Neural crest cell (in vitro differentiated cells): ENCODE measurements at regions not wholly inside any gene's neighbourhood (a gene's known extent, or its start where the extent isn't known, plus 50 kb on each side); places are given as distances from the start of the nearest gene placed in this dataset.

ENCODE experiments used
- DNase-seq: peaks from one replicate; pipeline ENCODE4 v3.0.0; 2021; ENCODE audit warnings: low read depth, mixed read lengths, low spot score
- H3K27ac Mint-ChIP-seq: one replicate; pipeline ENCODE4 v1.8.0; 2021; ENCODE audit warnings: mild to moderate bottlenecking, mixed read lengths; ENCODE audit not compliant: unreplicated experiment
- H3K27me3 Mint-ChIP-seq: 2 replicates; pipeline ENCODE4 v1.8.0; 2021; ENCODE audit warnings: low read depth, mild to moderate bottlenecking, mixed read lengths
- H3K36me3 Mint-ChIP-seq: 2 replicates; pipeline ENCODE4 v1.8.0; 2021; ENCODE audit warnings: low read depth, mild to moderate bottlenecking, mixed read lengths
- H3K4me1 Mint-ChIP-seq: 2 replicates; pipeline ENCODE4 v1.8.0; 2021; ENCODE audit warnings: mixed read lengths
- H3K4me3 Mint-ChIP-seq: one replicate; pipeline ENCODE4 v1.8.0; 2021; ENCODE audit warnings: mild to moderate bottlenecking, mixed read lengths
- H3K9me3 Mint-ChIP-seq: 2 replicates; pipeline ENCODE4 v1.8.0; 2021; ENCODE audit warnings: mixed read lengths
- CTCF ChIP-seq: fragments of 200-600 bp; sonication (generic); conservative IDR thresholded peaks from 2 replicates; pipeline ENCODE4 v1.5.0; 2021; ENCODE audit warnings: antibody characterized with exemption, mild to moderate bottlenecking

DNA sequence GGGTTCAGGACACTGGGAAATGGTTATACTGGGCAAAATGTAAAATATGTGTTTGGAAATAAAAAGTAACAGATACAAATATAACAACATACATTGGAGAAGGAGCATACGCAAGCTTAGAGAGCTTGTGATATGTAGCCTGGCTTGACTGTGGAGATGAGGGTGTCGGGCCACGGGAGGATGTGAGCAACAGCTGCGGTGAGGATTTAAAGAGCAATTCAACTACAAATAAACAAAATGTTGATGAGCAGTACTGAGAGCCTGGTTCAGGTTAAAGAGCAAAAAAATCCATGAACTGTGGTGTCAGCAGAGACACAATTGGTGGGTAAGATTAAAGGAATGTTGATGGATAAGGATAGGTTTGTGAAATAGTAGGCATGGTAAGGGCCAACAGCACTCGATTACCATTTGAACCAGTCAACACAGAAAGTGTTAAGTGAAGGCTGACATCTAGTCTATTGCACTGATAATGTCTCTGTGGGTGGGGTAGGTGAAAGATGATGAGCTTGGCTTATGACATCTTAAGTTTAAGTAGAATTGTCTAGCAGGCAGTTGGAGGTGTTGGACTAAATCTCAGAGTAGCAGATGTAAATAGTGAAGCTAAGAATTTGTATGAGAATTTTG lies 723.2 kb downstream of the EPM2A start:
- no peak for TF ChIP-seq CTCF
- no peaks in the 10 kb centered on the region for H3K27me3 Mint-ChIP-seq
- DNase-seq, result no peak
- H3K4me1 Mint-ChIP-seq, result peaks cover 3% of the 10 kb centered on the region
- no peak overlapping the region for H3K27ac Mint-ChIP-seq
- peaks cover 3% of the 10 kb centered on the region for H3K9me3 Mint-ChIP-seq
- H3K36me3 Mint-ChIP-seq, result no peaks in the 10 kb centered on the region
- H3K4me3 Mint-ChIP-seq, result no peak overlapping the region

DNA sequence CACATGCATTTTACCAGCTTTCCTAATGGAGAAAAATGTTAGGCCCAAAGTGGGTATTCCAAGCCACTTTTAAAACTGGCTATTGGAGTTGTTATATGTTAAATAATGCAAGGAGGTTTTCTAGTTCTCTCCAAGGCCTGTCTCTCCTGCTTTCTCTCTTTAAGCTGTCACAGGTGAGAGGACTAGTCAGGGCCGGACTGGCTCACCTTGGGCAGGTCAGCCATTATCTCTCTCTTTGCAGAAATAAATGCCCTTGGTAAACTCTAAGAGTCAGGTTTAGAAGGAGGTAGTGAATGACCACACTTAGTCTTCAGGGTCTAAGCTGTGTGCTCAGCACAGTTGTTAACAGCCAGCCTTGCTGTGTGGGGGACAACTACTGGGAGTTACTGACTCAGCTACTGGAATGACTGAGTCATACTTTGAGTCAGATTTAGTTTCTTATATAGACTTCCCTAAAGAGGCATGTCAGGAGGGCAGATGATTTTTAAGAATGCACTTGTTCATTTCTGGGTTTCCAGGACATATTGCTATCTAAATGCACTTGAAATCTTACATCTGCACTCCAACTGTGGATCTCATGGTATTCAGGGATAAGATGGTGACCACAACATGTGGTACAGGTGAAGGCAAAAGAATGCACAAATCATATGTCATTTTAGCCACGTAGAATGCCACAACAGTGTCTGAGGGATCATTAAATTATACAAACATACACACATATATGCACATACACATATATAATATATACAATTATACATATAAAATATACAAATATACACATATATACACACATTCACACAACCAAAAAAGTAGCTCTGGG lies 719.4 kb downstream of the EPM2A start:
- no peak for DNase-seq
- no peak for TF ChIP-seq CTCF
- Mint-ChIP-seq H3K27me3 (no peaks in the 10 kb centered on the region), H3K36me3 (no peaks in the 10 kb centered on the region), H3K4me1 (peaks cover 3% of the 10 kb centered on the region), H3K9me3 (peaks cover 3% of the 10 kb centered on the region), H3K27ac (no peak overlapping the region), H3K4me3 (no peak overlapping the region)

GRCh38 chr6:145017051-145017450 lies 718.3 kb downstream of the EPM2A start:
- DNase-seq, result no peak
- no peaks in the 10 kb centered on the region for H3K36me3 Mint-ChIP-seq
- no peak for TF ChIP-seq CTCF
- H3K27ac Mint-ChIP-seq, result no peak overlapping the region
- no peak overlapping the region for H3K4me3 Mint-ChIP-seq
- peaks cover 3% of the 10 kb centered on the region for H3K4me1 Mint-ChIP-seq
- H3K27me3 Mint-ChIP-seq, result no peaks in the 10 kb centered on the region
- H3K9me3 Mint-ChIP-seq, result peaks cover 1% of the 10 kb centered on the region

DNA sequence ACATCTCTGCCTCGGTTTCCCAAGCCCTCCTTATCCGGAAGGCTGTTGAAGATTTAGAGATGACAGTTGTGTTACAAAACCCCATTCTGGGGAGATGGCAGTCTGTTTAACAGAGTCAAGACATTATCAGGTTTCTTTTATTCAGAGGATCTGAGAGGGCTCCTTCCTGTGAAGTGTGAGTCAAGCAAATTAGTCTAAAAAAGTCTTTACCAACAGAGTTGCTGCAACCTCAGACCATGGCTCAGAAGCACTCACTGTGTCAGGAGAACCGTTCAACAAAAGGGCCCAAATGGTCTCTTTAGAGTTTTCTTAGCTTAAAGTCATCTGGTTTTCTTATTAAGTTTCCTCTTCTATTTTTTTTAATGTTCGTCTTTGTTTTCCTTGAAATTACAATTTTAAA lies 717.8 kb downstream of the EPM2A start:
- no peaks in the 10 kb centered on the region for H3K27me3 Mint-ChIP-seq
- DNase-seq, result no peak
- H3K36me3 Mint-ChIP-seq, result no peaks in the 10 kb centered on the region
- H3K27ac Mint-ChIP-seq, result no peak overlapping the region
- TF ChIP-seq CTCF, result no peak
- H3K9me3 Mint-ChIP-seq, result no peaks in the 10 kb centered on the region
- H3K4me3 Mint-ChIP-seq, result no peak overlapping the region
- peaks cover 6% of the 10 kb centered on the region for H3K4me1 Mint-ChIP-seq

DNA sequence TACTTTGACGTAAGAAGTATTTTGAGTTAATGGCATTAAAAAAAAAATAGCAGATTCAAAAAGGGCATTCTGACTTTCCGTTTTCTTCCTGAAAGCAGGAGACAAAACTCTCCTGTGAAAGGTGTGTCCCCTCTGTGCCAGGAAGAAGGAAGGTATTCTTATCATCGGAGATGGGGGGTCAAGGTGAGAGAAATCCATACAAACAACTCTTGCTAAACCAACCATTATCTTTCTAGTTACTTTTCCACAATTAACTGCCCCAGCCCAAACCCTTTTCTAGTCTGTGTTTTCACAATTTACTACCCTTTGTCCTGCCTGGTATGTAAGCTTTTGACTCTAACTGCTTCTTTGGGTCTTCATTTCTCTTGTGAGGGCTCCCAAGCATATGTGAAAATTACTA lies 717.3 kb downstream of the EPM2A start:
- Mint-ChIP-seq H3K27ac (no peak overlapping the region), H3K9me3 (no peaks in the 10 kb centered on the region)
- no peak for TF ChIP-seq CTCF

More for the DNA sequence above, 717.3 kb downstream of the EPM2A start:
- Mint-ChIP-seq H3K27me3 (no peaks in the 10 kb centered on the region), H3K36me3 (no peaks in the 10 kb centered on the region), H3K4me1 (peaks cover 11% of the 10 kb centered on the region), H3K4me3 (no peak overlapping the region)
- DNase-seq, result no peak
